ENCODE measurements at regions not wholly inside any gene's neighbourhood (a gene's known extent, or its start where the extent isn't known, plus 50 kb on each side); places are given as distances from the start of the nearest gene placed in this dataset.

- H3K9me2 ChIP-seq (replicated peaks; ENCODE audit: insufficient read depth, low read length): no peaks in the 10 kb centered on the region
- no peak overlapping the region for H3K9ac ChIP-seq (ENCODE audit: low read length)
- H3K4me2 ChIP-seq (ENCODE audit: low read depth, low read length): no peak overlapping the region
- no peak overlapping the region for H2AFZ ChIP-seq (ENCODE audit: low read length)
- TF ChIP-seq CTCF (IDR thresholded peaks at IDR 0.05; ENCODE audit: low read length): no peak
- TF ChIP-seq EZH2phosphoT487 (IDR thresholded peaks at IDR 0.05; ENCODE audit: low read length): no peak
- TF ChIP-seq EZH2 (optimal IDR thresholded peaks at IDR 0.05; ENCODE audit: low read depth, low read length): no peak
- H3K4me3 ChIP-seq (ENCODE audit: low read length): no peak overlapping the region
- no peak for DNase-seq
- no peak overlapping the region for H3K27ac ChIP-seq (ENCODE audit: low read length)
- no peaks in the 10 kb centered on the region for H3F3A ChIP-seq (ENCODE audit: insufficient read depth, low read length)
- no peaks in the 10 kb centered on the region for H3K9me3 ChIP-seq (replicated peaks; ENCODE audit: insufficient read depth, low read length)
- H3K27me3 ChIP-seq (replicated peaks; ENCODE audit: insufficient read depth, low read length): no peaks in the 10 kb centered on the region
- no peaks in the 10 kb centered on the region for H3K36me3 ChIP-seq (replicated peaks; ENCODE audit: insufficient read depth, low read length)
- no peaks in the 10 kb centered on the region for H3K4me1 ChIP-seq (ENCODE audit: low read length)
- H4K20me1 ChIP-seq (ENCODE audit: insufficient read depth, low read length): no peaks in the 10 kb centered on the region
- no peaks in the 10 kb centered on the region for H3K79me2 ChIP-seq (ENCODE audit: low read length)
Observed at GRCh38 chr6:51300510-51300909, 481.8 kb downstream of the TFAP2B start.

- no peaks in the 10 kb centered on the region for H3F3A ChIP-seq (ENCODE audit: insufficient read depth, low read length)
- no peaks in the 10 kb centered on the region for H3K4me1 ChIP-seq (ENCODE audit: low read length)
- no peak overlapping the region for H3K4me3 ChIP-seq (ENCODE audit: low read length)
- DNase-seq: no peak
- no peaks in the 10 kb centered on the region for H3K36me3 ChIP-seq (replicated peaks; ENCODE audit: insufficient read depth, low read length)
- H4K20me1 ChIP-seq (ENCODE audit: insufficient read depth, low read length): no peaks in the 10 kb centered on the region
- H2AFZ ChIP-seq (ENCODE audit: low read length): no peak overlapping the region
- no peak overlapping the region for H3K4me2 ChIP-seq (ENCODE audit: low read depth, low read length)
- no peaks in the 10 kb centered on the region for H3K79me2 ChIP-seq (ENCODE audit: low read length)
- no peak for TF ChIP-seq EZH2 (optimal IDR thresholded peaks at IDR 0.05; ENCODE audit: low read depth, low read length)
- no peak for TF ChIP-seq EZH2phosphoT487 (IDR thresholded peaks at IDR 0.05; ENCODE audit: low read length)
- TF ChIP-seq CTCF (IDR thresholded peaks at IDR 0.05; ENCODE audit: low read length): no peak
- no peaks in the 10 kb centered on the region for H3K27me3 ChIP-seq (replicated peaks; ENCODE audit: insufficient read depth, low read length)
- no peaks in the 10 kb centered on the region for H3K9me2 ChIP-seq (replicated peaks; ENCODE audit: insufficient read depth, low read length)
- no peak overlapping the region for H3K27ac ChIP-seq (ENCODE audit: low read length)
- no peaks in the 10 kb centered on the region for H3K9me3 ChIP-seq (replicated peaks; ENCODE audit: insufficient read depth, low read length)
- no peak overlapping the region for H3K9ac ChIP-seq (ENCODE audit: low read length)
Observed at GRCh38 chr6:51301962-51302361, 483.3 kb downstream of the TFAP2B start.

- no peaks in the 10 kb centered on the region for H3K27me3 ChIP-seq (replicated peaks; ENCODE audit: insufficient read depth, low read length)
- no peak overlapping the region for H3K27ac ChIP-seq (ENCODE audit: low read length)
- no peaks in the 10 kb centered on the region for H3K4me1 ChIP-seq (ENCODE audit: low read length)
- no peaks in the 10 kb centered on the region for H3K9me2 ChIP-seq (replicated peaks; ENCODE audit: insufficient read depth, low read length)
- no peaks in the 10 kb centered on the region for H4K20me1 ChIP-seq (ENCODE audit: insufficient read depth, low read length)
- no peaks in the 10 kb centered on the region for H3K9me3 ChIP-seq (replicated peaks; ENCODE audit: insufficient read depth, low read length)
- H3K4me3 ChIP-seq (ENCODE audit: low read length): no peak overlapping the region
- no peak overlapping the region for H2AFZ ChIP-seq (ENCODE audit: low read length)
- no peaks in the 10 kb centered on the region for H3F3A ChIP-seq (ENCODE audit: insufficient read depth, low read length)
- no peak overlapping the region for H3K9ac ChIP-seq (ENCODE audit: low read length)
- H3K36me3 ChIP-seq (replicated peaks; ENCODE audit: insufficient read depth, low read length): no peaks in the 10 kb centered on the region
- H3K4me2 ChIP-seq (ENCODE audit: low read depth, low read length): no peak overlapping the region
- no peak for DNase-seq
- TF ChIP-seq EZH2 (optimal IDR thresholded peaks at IDR 0.05; ENCODE audit: low read depth, low read length) (no peak), CTCF (IDR thresholded peaks at IDR 0.05; ENCODE audit: low read length) (no peak), EZH2phosphoT487 (IDR thresholded peaks at IDR 0.05; ENCODE audit: low read length) (no peak)
- no peaks in the 10 kb centered on the region for H3K79me2 ChIP-seq (ENCODE audit: low read length)
Observed at GRCh38 chr6:51302431-51302830, 483.8 kb downstream of the TFAP2B start.
